ENCODE measurements at regions not wholly inside any gene's neighbourhood (a gene's known extent, or its start where the extent isn't known, plus 50 kb on each side); places are given as distances from the start of the nearest gene placed in this dataset.
A peak's percentile ranks its signal among the peaks of the same experiment; 100 is the strongest.

DNA sequence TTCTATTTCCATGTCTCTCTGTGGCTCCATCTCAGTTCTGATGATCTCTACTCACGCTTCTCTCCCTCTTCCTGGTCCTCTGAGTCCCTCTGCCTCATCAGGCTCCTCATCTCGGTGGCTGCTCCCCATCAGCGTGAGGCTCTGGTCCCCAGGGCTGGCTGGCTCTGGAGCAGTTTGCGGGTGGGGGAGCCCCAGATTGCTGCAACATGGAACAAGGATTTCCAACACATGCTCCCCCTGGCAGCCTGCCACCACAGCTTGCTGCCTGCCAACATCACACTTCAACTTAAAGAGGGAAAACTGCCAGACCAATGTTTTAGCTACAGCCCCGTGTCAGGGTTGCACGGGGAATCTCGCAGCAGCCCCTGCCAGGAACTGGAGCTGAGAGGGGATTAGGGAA lies 77.2 kb upstream of the NEK6 start:
- DNase-seq: no peak

DNA sequence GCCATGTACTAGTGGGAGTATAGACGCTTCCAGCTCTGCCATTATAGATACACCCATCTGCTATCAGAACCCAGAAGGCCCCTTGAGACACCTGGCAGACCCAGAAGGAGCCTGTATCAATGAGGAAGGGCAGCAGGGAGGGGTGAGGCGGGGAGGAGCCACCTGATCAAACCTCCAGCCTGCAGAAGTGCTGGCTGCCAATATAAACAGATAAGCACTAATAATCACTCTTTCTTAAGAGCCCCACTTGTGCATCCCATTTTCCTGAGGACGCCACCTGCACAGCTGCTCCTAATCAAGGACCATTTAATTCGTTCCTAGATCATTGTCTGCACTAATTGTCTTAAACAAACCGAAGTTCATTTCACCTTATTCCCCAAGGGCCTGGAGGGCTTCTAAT lies 75.0 kb upstream of the NEK6 start:
- no peak for DNase-seq

GRCh38 chr9:124183772-124184171 lies 74.0 kb upstream of the NEK6 start:
- DNase-seq: no peak

- no peak for DNase-seq
Observed at GRCh38 chr9:124185413-124185812, 72.3 kb upstream of the NEK6 start.

DNA sequence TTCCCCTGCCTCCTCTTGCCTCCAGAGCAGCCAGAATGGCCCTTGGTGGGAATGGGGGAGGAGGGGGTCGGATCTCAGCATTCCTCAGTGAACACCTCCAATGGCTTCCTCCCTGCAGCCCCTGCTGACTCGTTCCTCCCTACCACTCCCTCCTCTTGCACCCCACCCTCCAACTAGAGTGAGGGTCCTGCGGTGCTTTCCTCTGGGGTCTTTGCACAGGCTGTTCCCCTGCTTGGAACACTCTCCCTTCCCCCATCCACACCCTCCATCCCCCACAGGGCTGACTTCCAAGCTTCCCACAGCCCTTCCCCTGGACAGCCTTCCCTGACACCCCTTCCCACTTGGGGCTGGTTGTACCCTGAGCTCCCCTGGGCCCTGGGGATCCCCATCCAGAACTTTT lies 70.4 kb upstream of the NEK6 start:
- DNase-seq: no peak

GRCh38 chr9:124188331-124189110 lies 69.2 kb upstream of the NEK6 start:
- DNase-seq: no peak

- no peak for DNase-seq
Observed at GRCh38 chr9:124190761-124191160, 67.0 kb upstream of the NEK6 start.

DNA sequence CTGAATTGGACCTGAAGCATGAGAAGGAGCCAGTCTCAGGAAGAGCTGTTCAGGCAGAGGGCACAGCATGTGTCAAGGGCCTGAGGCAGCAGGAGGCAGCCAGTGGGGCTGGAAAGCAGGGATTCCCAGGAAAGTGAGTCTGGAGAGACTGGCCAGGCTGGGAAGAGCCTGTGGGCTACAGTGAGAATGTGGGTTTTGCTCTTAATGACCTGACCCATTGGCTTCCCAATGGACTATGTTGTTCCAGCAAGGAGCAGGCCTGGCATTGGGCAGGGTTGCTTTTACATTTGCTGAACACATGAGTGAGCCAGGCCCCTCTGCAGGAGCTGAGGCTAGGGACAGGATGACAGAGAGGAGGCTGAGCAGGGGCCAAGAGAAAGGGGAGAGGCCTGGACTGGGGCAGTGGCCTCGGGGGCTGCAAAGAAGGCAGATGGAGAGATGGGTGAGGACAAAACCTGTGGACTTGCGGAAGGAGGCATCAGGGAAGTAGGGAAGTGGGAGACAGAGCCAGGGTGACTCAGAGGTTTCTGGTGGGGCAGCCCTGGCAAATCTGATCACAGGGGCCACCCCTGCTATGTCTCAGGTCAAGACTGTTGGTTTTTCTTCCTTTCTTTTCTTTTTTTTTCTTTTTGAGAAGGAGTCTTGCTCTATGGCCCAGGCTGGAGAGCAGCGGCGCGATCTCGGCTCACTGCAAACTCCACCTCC lies 65.9 kb upstream of the NEK6 start:
- no peak for DNase-seq

DNA sequence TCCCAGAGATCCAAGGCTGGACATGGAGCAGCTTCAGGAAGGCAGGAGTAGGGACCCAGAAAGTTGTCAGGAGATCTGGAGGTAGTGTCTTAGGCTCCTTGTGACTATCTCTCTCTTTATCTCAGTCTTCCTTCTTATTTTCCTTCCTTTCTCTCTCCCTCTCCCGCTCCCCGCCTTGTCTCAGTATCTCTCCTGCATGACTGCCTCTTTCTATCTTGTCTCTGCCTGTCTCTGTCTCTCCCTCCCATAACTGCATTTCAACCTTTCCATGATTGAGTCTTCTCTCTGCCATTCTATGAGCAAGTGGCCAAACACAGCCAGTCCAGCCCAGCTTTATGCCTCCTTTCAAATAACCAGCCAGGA lies 61.0 kb upstream of the NEK6 start:
- no peak for DNase-seq

DNA sequence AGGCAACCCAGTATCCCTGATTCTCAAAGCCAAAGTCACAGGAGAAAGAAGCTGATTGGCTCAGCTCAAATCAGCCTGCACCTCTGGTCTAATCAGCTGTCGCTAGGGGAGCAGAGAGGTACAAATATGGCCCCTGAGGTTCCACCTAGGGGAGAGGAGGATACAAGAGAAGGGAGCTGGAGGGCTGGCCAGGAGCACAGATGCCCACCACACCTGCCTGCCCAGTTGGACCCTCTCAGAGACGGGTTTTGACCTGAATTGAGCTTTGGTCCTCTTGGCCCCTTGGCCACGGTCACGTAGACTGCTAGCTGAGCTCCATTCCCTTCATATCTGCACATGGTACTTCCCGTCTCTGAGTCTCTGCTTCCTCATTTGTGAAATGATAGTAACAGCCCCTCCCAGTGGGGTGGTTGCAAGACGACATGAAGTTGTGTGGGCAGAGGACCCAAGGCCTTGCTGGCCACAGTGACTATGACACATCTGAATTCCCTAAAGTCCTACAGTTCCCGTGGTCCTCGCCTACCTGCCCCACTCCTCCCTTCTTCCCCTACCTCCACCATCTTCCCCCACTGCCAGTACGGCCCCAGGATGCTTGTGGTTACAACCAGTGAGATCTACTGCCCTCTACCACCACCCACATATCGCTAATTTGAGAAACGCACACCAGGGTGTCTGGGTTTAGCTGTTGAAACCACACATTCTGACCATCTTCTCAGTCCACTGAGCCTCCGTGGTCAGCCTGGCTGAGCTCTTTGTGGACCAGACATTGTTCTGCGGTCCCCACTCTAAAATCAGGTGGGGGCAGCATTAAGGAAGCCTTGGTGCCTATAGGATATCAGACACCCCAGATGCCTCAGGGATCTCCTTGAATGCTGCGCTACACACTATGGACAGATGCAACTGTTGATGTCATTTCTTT lies 60.3 kb upstream of the NEK6 start:
- DNase-seq: peak; percentile 92 to 94

DNA sequence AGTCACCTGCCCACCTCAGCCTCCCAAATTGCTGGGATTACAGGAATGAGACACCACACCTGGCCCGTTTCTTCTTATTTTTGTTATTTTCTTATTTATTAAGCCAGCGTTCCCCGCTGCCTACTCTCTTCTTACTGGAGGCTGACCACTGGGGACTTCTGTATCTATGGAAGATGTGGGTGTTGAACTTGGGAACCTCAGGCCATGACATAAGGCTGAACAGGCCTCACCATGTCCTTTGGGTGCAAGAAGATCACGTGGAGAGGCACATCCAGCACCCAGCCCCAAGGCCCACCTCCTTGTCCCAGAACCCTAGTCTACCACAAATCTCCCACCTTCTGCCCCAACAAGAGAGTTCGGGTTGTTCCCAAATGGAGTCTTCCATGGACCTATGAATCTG lies 59.4 kb upstream of the NEK6 start:
- no peak for DNase-seq

GRCh38 chr9:124198948-124199347 lies 58.8 kb upstream of the NEK6 start:
- DNase-seq: no peak

DNA sequence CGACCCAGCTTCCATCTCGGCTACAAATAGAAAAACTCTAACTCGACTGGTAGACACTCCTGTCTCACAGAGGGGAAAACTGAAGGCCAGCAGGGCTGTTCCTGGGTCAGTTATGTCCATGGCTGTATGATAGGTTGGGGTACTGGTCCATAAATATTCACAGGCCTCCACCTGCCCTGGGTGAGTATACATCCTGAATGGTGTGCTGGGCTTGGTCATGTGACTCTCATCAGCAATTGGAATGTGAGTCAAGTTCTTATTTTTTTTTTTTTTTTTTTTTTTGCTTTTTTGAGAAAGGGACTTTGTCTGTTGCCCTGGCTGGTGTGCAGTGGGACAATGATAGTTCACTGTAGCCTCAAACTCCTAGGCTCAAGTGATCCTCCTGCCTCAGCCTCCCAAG lies 58.3 kb upstream of the NEK6 start:
- no peak for DNase-seq

DNA sequence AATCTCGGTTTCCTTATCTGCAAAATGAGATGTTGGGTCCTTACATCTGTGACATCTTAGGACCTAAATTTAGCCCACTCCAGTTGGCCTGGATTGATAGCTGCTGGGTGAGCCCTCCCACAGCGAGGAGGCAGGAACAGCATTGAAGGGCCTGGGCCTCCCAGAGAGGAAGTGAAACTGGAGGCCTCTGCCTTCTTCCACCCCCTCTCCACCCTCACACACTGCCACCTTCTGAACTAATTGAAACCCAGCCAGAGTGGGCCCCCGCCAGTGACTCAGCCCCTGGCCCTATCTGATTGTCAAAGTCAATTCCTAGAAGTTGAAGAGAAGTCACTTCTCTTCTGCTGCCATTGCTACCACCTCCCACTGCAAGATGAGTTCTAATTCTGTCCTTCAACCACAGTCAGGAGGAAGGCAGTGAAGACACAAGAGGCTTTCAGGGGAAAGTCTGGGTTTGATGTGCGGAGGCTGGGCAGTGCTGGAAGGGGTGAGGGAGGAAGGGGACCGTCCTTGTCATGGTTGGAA lies 55.2 kb upstream of the NEK6 start:
- peak; percentile 79 to 82 for DNase-seq

- DNase-seq: no peak
Observed at GRCh38 chr9:124205686-124206352, 51.9 kb upstream of the NEK6 start.

DNA sequence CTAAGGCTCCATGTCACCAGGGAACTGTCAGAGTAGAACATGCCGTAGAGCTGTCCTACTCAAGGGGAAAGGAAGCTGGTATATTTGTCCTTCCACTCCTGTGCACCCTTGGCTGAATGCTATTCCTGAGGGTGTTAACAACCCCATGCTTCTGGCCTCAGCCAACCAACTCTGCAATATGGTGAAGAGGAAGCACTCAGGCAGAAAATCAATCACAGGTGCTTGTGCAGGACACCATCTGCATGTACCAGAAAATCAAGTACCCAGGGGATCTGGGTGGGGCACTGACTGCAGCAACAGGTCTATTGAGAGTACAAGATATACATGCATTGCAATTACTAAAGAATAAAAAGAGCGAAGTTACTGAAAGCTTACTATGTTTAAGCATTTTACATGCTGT lies 51.4 kb upstream of the NEK6 start:
- no peak for DNase-seq
